CD4-positive, alpha-beta T cell treated with Interleukin-10 for 1 hour (primary cell): ENCODE measurements at regions not wholly inside any gene's neighbourhood (a gene's known extent, or its start where the extent isn't known, plus 50 kb on each side); places are given as distances from the start of the nearest gene placed in this dataset.

Experiments used
- DNase-seq: peaks from one replicate; pipeline ENCODE4 v3.0.0-alpha.2; 2020

- no peak for DNase-seq
Measured at GRCh38 chr2:238689871-238690389, 158.0 kb upstream of the TWIST2 start.

- DNase-seq = no peak
Measured at GRCh38 chr2:238690511-238690910, 157.4 kb upstream of the TWIST2 start.

GRCh38 chr2:238691596-238692491 lies 156.0 kb upstream of the TWIST2 start:
- no peak for DNase-seq

GRCh38 chr2:238692562-238692961 lies 155.3 kb upstream of the TWIST2 start:
- DNase-seq = no peak

- no peak for DNase-seq
Measured at GRCh38 chr2:238693337-238694093, 154.4 kb upstream of the TWIST2 start.

GRCh38 chr2:238694136-238694755 lies 153.6 kb upstream of the TWIST2 start:
- DNase-seq = no peak

GRCh38 chr2:238694922-238695321 lies 153.0 kb upstream of the TWIST2 start:
- no peak for DNase-seq

- no peak for DNase-seq
Measured at GRCh38 chr2:238695538-238695937, 152.3 kb upstream of the TWIST2 start.

- DNase-seq = no peak
Measured at GRCh38 chr2:238696331-238696730, 151.6 kb upstream of the TWIST2 start.

- no peak for DNase-seq
Measured at GRCh38 chr2:238696786-238697185, 151.1 kb upstream of the TWIST2 start.

GRCh38 chr2:238697193-238698071 lies 150.5 kb upstream of the TWIST2 start:
- DNase-seq = no peak

GRCh38 chr2:238698072-238698352 lies 149.9 kb upstream of the TWIST2 start:
- DNase-seq = no peak

GRCh38 chr2:238698451-238699306 lies 149.2 kb upstream of the TWIST2 start:
- no peak for DNase-seq

GRCh38 chr2:238699307-238700116 lies 148.4 kb upstream of the TWIST2 start:
- no peak for DNase-seq

- DNase-seq = no peak
Measured at GRCh38 chr2:238700117-238700457, 147.8 kb upstream of the TWIST2 start.

GRCh38 chr2:238700506-238701340 lies 147.2 kb upstream of the TWIST2 start:
- DNase-seq = no peak

GRCh38 chr2:238701341-238702206 lies 146.3 kb upstream of the TWIST2 start:
- DNase-seq = no peak

GRCh38 chr2:238702276-238703052 lies 145.4 kb upstream of the TWIST2 start:
- DNase-seq = no peak
